ENCODE measurements at regions not wholly inside any gene's neighbourhood (a gene's known extent, or its start where the extent isn't known, plus 50 kb on each side); places are given as distances from the start of the nearest gene placed in this dataset.
"Not testable (repeated sequence)": the region's sequence is repeated elsewhere in the genome, so short reads cannot be mapped to it uniquely, and the experiment has no call there.

GRCh38 chr21:9705016-9705415 is 816.4 kb upstream of the TPTE start:
- H3K27me3 ChIP-seq; H3K27ac ChIP-seq; H3K4me1 ChIP-seq; DNase-seq; ATAC-seq; H3K9me3 ChIP-seq; intact Hi-C loops (cut with DNase I); H3K4me3 ChIP-seq; H3K36me3 ChIP-seq: not testable (repeated sequence)
- WGBS (ENCODE audit: insufficient coverage, low coverage, low lambda C conversion rate, missing lambda C conversion rate), result 79% methylated on average over 28 of the region's 44 CpGs

- intact Hi-C loops (cut with DNase I); ATAC-seq; DNase-seq: not testable (repeated sequence)
Observed at GRCh38 chr21:9705455-9705854, 815.9 kb upstream of the TPTE start.

GRCh38 chr21:9724542-9724941 is 796.8 kb upstream of the TPTE start:
- H3K4me3 ChIP-seq; H3K36me3 ChIP-seq; ATAC-seq; H3K27ac ChIP-seq; H3K4me1 ChIP-seq; H3K9me3 ChIP-seq; intact Hi-C loops (cut with DNase I); DNase-seq; H3K27me3 ChIP-seq: not testable (repeated sequence)
- WGBS (ENCODE audit: insufficient coverage, low coverage, low lambda C conversion rate, missing lambda C conversion rate), result 45% methylated on average over 6 of the region's 6 CpGs

More at GRCh38 chr21:9705455-9705854, 815.9 kb upstream of the TPTE start:
- WGBS (ENCODE audit: insufficient coverage, low coverage, low lambda C conversion rate, missing lambda C conversion rate), result 84% methylated on average over 43 of the region's 63 CpGs
- not testable (repeated sequence) for H3K4me3 ChIP-seq, H3K27ac ChIP-seq, H3K36me3 ChIP-seq, H3K4me1 ChIP-seq, H3K9me3 ChIP-seq, H3K27me3 ChIP-seq

DNA sequence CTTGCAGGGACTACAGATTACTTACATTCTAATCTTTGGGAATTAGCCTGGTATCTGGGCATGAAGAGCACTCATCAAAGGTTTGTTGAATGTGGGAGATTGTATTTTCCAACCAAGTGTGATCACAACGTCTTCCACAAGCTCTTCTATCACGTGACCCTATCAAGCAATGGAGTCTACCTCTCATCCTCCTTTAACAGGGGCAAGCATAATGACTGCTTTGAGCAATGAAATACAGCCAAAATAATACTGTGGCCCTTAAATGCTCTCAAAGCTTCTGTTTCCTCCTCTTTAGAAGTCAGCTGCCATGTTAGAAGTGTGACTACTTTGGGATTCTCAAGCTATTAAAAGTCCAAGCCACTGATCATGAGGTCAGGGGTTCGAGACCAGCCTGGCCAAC is 794.2 kb upstream of the TPTE start:
- not testable (repeated sequence) for H3K4me1 ChIP-seq

DNA sequence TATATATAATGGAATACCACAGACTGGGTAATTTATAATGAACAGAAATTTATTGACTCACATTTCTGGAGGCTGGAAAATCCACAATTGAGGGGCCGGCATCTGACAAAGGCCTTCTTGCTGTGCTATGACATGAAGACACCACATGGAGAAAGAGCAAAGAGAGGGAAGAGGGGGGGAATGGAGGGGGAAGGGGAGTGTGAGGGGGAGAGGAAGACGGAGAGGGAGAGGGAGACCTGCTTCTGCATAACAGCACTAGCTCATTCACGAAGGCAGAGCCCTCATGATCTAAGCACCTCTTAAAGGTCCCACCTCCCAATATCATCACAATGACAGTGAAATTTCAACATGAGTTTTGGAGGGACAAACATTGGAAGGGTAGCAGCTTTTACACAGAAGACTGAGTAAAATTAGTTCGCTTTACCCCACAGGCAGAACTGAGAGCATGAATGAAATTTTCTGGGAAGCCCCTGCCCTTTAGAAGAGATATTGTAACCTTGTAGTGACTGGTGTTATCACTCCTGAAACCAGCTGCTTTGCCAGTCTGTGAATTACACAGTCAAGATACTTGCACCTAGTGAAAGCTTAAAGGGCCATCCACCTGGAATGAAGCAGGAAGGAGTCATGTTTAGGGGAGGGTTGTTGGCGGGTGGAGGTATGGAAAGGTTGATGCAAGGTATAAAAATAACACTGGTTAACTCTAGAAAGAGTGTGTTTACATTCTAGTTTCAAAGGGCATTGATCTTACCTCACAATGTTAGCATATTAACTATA is 793.0 kb upstream of the TPTE start:
- H3K27me3 ChIP-seq; intact Hi-C loops (cut with DNase I); H3K27ac ChIP-seq; H3K4me3 ChIP-seq; H3K9me3 ChIP-seq; H3K4me1 ChIP-seq; H3K36me3 ChIP-seq; DNase-seq: not testable (repeated sequence)
- peak in 2 of 4 donors; percentile 16 to 65 for ATAC-seq
- 29% methylated on average over 5 of the region's 5 CpGs for WGBS (ENCODE audit: insufficient coverage, low coverage, low lambda C conversion rate, missing lambda C conversion rate)

More for the DNA sequence above, 794.2 kb upstream of the TPTE start:
- 26% methylated on average over 3 of the region's 3 CpGs for WGBS (ENCODE audit: insufficient coverage, low coverage, low lambda C conversion rate, missing lambda C conversion rate)
- DNase-seq; H3K4me3 ChIP-seq; H3K27me3 ChIP-seq; ATAC-seq; H3K36me3 ChIP-seq; H3K9me3 ChIP-seq; intact Hi-C loops (cut with DNase I); H3K27ac ChIP-seq: not testable (repeated sequence)

GRCh38 chr21:9730866-9731265 is 790.5 kb upstream of the TPTE start:
- DNase-seq, result no peak
- no peaks in the 10 kb centered on the region for H3K27me3 ChIP-seq
- H3K27ac ChIP-seq, result no peak overlapping the region
- WGBS (ENCODE audit: insufficient coverage, low coverage, low lambda C conversion rate, missing lambda C conversion rate), result 43% methylated on average over 3 of the region's 3 CpGs
- no peak overlapping the region for H3K4me3 ChIP-seq
- no peak for TF ChIP-seq POLR2A (IDR thresholded peaks at IDR 0.05)
- TF ChIP-seq, protein P1, sequence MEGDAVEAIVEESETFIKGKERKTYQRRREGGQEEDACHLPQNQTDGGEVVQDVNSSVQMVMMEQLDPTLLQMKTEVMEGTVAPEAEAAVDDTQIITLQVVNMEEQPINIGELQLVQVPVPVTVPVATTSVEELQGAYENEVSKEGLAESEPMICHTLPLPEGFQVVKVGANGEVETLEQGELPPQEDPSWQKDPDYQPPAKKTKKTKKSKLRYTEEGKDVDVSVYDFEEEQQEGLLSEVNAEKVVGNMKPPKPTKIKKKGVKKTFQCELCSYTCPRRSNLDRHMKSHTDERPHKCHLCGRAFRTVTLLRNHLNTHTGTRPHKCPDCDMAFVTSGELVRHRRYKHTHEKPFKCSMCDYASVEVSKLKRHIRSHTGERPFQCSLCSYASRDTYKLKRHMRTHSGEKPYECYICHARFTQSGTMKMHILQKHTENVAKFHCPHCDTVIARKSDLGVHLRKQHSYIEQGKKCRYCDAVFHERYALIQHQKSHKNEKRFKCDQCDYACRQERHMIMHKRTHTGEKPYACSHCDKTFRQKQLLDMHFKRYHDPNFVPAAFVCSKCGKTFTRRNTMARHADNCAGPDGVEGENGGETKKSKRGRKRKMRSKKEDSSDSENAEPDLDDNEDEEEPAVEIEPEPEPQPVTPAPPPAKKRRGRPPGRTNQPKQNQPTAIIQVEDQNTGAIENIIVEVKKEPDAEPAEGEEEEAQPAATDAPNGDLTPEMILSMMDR (IDR thresholded peaks at IDR 0.05), result no peak
- H3K36me3 ChIP-seq, result no peaks in the 10 kb centered on the region
- no peaks in the 10 kb centered on the region for H3K4me1 ChIP-seq
- ATAC-seq, result no peak
- intact Hi-C loops (cut with DNase I), result no loop called here
- peaks cover 0 to 4% (median 0%) of the 10 kb centered on the region in 4 donors for H3K9me3 ChIP-seq

DNA sequence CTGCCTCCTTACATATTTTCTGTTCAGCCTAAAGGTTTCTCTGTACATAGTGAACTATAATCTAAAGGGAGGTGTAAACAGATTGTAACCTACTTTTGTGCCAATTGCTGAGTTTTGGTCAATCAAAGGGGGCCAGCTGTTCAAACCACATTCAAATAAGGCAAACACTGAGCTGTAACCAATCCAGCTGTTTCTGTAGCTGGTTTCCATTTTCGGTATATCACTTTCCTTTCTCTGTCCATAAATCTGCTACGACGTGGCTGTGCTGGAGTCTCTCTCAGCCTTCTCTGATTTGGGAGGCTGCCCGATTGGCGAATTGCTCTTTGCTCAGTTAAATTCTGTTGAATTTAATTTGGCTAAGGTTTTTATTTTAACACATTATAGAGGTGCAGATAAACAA is 790.1 kb upstream of the TPTE start:
- H3K27ac ChIP-seq; H3K27me3 ChIP-seq; H3K36me3 ChIP-seq; H3K4me3 ChIP-seq; intact Hi-C loops (cut with DNase I); ATAC-seq; DNase-seq; H3K4me1 ChIP-seq; H3K9me3 ChIP-seq: not testable (repeated sequence)
- 39% methylated on average over 5 of the region's 5 CpGs for WGBS (ENCODE audit: insufficient coverage, low coverage, low lambda C conversion rate, missing lambda C conversion rate)

- ATAC-seq, result peak in 2 of 4 donors; percentile 17 to 23
- H3K4me3 ChIP-seq; H3K9me3 ChIP-seq; DNase-seq; intact Hi-C loops (cut with DNase I); H3K36me3 ChIP-seq; H3K27ac ChIP-seq; H3K4me1 ChIP-seq; H3K27me3 ChIP-seq: not testable (repeated sequence)
- 27% methylated on average over 3 of the region's 3 CpGs for WGBS (ENCODE audit: insufficient coverage, low coverage, low lambda C conversion rate, missing lambda C conversion rate)
Observed at GRCh38 chr21:9732605-9733004, 788.8 kb upstream of the TPTE start.

DNA sequence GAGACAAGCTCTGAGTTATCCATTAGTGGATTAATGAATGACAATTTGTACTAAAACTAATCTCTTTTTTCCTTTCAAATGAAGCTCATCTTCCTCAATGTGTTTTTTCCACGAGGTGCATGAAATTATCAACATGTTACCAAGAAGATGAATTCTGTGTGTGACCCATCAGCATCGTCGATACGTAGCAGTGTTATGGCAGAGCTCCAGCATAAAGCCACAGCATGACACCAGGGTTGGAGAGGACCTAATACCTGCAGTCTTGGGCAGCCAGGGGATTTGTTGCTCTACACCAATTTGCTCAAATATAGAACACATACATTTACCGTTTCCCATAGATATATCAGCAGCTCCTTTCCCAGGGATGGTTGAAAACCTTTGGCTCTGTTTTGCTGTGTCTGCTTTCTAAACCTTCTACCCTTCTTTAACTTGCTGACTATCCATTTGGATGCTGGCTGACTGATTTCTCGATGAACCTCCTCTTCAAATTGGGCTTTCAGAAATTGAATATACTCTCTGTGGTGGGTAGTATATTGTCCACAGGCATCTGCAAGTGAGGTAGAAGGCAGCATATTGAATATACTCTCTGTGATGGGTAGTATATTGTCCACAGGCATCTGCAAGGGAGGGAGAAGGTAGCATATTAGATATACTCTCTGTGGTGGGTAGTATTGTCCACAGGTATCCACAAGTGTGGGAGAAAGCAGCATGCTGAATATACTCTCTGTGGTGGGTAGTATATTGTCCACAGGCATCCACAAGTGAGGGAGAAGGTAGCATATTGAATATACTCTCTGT is 787.4 kb upstream of the TPTE start:
- intact Hi-C loops (cut with DNase I); ATAC-seq; H3K27me3 ChIP-seq; H3K4me3 ChIP-seq; DNase-seq; H3K9me3 ChIP-seq; H3K4me1 ChIP-seq; H3K27ac ChIP-seq; H3K36me3 ChIP-seq: not testable (repeated sequence)
- WGBS (ENCODE audit: insufficient coverage, low coverage, low lambda C conversion rate, missing lambda C conversion rate), result 30% methylated on average over 6 of the region's 6 CpGs
